Head of caudate nucleus (tissue), 42 donors: ENCODE measurements at regions not wholly inside any gene's neighbourhood (a gene's known extent, or its start where the extent isn't known, plus 50 kb on each side); places are given as distances from the start of the nearest gene placed in this dataset.
"Not testable (repeated sequence)": the region's sequence is repeated elsewhere in the genome, so short reads cannot be mapped to it uniquely, and the experiment has no call there.

Experiments used
- DNase-seq, 42 donors: peaks; one replicate each; pipeline versions ENCODE4 v3.0.0 to v3.0.0-alpha.2; 2020 to 2021; ENCODE audit warnings: mixed read lengths in 7 of 42
- intact Hi-C: fragments of 100-400 bp; cut with DNase I; formaldehyde crosslinking; loops from one replicate; pipeline ENCODE4 v1.15.0; 2022

DNA sequence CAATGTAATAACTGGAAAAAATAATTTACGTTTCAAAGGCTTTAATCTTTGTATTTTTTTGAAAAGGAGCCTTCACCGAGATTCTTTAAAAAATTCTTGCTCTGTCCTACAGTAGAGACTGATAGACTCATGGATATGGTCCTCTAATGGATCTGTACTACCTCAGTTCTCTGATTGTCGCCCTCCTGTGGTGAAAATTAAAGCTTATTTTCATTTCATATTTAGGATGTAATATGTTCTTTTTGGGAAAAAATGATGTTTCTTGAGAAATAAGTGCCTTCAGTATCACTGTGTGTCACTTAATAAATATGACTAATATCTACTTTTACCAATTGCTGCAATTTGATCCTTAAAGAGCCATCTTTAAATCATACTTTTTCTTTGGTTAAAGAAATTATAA, 4593.3 kb upstream of the OR11H1 start:
- intact Hi-C loops, DNase-seq: not testable (repeated sequence)

DNA sequence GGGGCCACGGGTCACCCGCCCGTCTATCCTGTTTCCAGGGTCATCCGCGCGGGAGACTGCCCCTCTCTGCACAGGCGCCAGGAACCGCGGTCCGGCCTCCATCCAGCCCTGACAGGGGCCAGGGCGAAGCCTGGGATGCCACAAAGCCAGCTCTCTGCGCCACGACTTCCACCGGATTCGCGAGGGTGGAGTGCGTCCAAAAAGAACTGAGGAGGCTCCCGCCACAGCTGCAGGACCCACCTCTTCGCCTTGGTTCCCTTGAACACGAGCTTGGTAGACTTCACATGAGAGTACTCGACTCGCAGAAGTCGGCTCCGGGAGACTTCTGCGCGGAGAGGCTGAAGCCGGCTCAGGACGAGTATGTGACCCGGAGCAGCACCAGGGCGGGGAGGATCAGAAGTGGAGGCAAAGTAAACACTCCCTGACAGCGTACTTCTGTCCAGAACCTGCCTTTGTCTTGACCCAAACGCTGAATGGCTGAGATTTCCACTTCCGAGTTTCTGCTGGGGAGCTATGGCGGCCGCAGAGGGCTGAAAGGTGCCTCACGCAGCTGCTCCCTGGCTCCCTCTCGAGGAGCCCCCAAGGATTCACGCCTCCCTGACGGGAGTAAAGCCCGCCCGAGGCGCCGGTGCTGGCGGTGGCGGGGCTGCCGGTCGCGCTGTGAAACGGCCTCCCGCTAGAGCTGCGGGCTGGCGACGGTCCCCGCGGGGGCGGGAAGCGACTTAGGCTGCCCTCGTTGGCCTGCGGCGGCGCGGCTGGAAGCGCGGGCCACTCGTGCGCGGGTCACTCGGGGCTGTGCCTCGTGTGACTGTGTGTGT, 4566.7 kb upstream of the OR11H1 start:
- peak in 1 of 42 donors; percentile 13 for DNase-seq
- intact Hi-C loops = no loop called here

DNA sequence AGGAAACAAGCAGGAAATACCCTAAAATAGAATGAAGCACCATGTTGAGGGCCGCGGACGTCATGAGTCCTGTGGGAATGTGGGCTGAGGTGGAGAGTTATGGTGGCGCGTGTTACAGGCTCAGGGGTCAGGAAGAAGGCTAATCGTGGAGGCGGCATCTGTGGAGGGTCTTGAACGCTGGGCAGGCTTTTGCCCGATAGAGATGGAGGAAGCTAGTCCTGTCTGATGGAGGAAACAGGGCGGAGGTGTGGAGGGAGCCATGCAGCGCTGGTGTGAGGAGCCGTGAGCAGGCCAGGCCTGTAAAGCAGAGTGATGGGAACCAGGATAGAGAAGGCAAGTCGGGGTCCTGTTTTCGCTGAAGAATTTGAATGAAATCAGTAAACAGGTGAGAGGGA, 4566.1 kb upstream of the OR11H1 start:
- intact Hi-C loops, DNase-seq: not testable (repeated sequence)
